B cell (primary cell): ENCODE measurements at regions not wholly inside any gene's neighbourhood (a gene's known extent, or its start where the extent isn't known, plus 50 kb on each side); places are given as distances from the start of the nearest gene placed in this dataset.

Experiments used
- ATAC-seq: fragments of 200-7000 bp; cut with Tn5 transposase; one replicate; pipeline ENCODE4 v1.10.0; 2021; ENCODE audit warnings: low read depth, mild to moderate bottlenecking, moderate number of reproducible peaks, moderate library complexity
- CTCF ChIA-PET: fragments of 350-600 bp; sonication (Branson Sonifier 250); formaldehyde crosslinking; loops from one replicate; lab custom pipeline; 2021; ENCODE audit warnings: antibody characterized with exemption, inconsistent platforms; lab: Charles Lee
- POLR2A ChIA-PET: fragments of 350-600 bp; sonication (Branson Sonifier 250); formaldehyde crosslinking; loops from one replicate; lab custom pipeline; 2021; ENCODE audit warnings: antibody characterized with exemption; lab: Charles Lee
- DNase-seq: peaks from one replicate; pipeline ENCODE4 v3.0.0; 2013
- H2AFZ ChIP-seq: 2 replicates; pipeline ENCODE4 v1.6.1; 2012; ENCODE audit warnings: mild to moderate bottlenecking, low read depth, low read length; ENCODE audit not compliant: insufficient read depth, poor library complexity, severe bottlenecking
- H3K27ac ChIP-seq, 2 donors: 1 replicate in 1 of 2; 2 replicates in 1 of 2; pipeline ENCODE4 v1.5.1; 2012 to 2013; ENCODE audit warnings: low read length in 2 of 2, mild to moderate bottlenecking in 2 of 2, moderate library complexity in 1 of 2
- H3K27me3 ChIP-seq, 4 experiments: fragments of 200-600 bp in 1 of 4; sonication (generic) in 1 of 4; replicated peaks in 1 of 4; 1 replicate in 2 of 4; 2 replicates in 2 of 4; pipeline versions ENCODE4 v1.6.1 to v1.7.0; 2013 to 2016; ENCODE audit warnings: low read length in 3 of 4, mild to moderate bottlenecking in 2 of 4, mixed read lengths in 1 of 4, moderate library complexity in 1 of 4; ENCODE audit not compliant: insufficient read depth in 4 of 4, control insufficient read depth in 3 of 4; ENCODE audit errors: control extremely low read depth in 1 of 4
- H3K36me3 ChIP-seq, 2 experiments: replicated peaks in 1 of 2; 1 replicate in 1 of 2; 2 replicates in 1 of 2; pipeline versions ENCODE4 v1.6.1 to v1.7.1; 2013; ENCODE audit warnings: low read length in 1 of 2; ENCODE audit not compliant: insufficient read depth in 2 of 2, control insufficient read depth in 1 of 2; ENCODE audit errors: control extremely low read depth in 1 of 2, extremely low read depth in 1 of 2
- H3K4me1 ChIP-seq, 2 donors: fragments of 200-600 bp in 1 of 2; sonication (generic) in 1 of 2; 1 replicate in 1 of 2; 2 replicates in 1 of 2; pipeline versions ENCODE4 v1.5.1 to v1.6.1; 2013 to 2017; ENCODE audit warnings: low read length in 2 of 2; ENCODE audit not compliant: control insufficient read depth in 2 of 2, insufficient read depth in 2 of 2
- H3K4me2 ChIP-seq: replicated peaks from 2 replicates; pipeline ENCODE3; 2012; ENCODE audit warnings: mild to moderate bottlenecking, low read depth, low read length; ENCODE audit not compliant: poor library complexity, severe bottlenecking
- H3K4me3 ChIP-seq, 5 experiments: fragments of 200-600 bp in 1 of 5; sonication (generic) in 1 of 5; 1 replicate in 3 of 5; 2 replicates in 2 of 5; pipeline versions ENCODE4 v1.5.1 to v1.7.0; 2011 to 2016; ENCODE audit warnings: low read length in 4 of 5, mild to moderate bottlenecking in 4 of 5, low read depth in 2 of 5, control low read depth in 1 of 5, moderate library complexity in 1 of 5; ENCODE audit not compliant: insufficient read depth in 1 of 5; ENCODE audit errors: control extremely low read depth in 1 of 5, extremely low read depth in 1 of 5
- H3K79me2 ChIP-seq: fragments of 200-600 bp; sonication (generic); one replicate; pipeline ENCODE4 v1.6.0; 2016; ENCODE audit warnings: low read length; ENCODE audit not compliant: control insufficient read depth, insufficient read depth
- H3K9ac ChIP-seq: fragments of 200-600 bp; sonication (generic); 2 replicates; pipeline ENCODE4 v1.6.1; 2017; ENCODE audit warnings: mild to moderate bottlenecking, low read length, moderate library complexity
- H3K9me3 ChIP-seq, 3 donors: one replicate each; pipeline versions ENCODE4 v1.6.1 to v1.7.1; 2013; ENCODE audit warnings: low read length in 2 of 3; ENCODE audit not compliant: control insufficient read depth in 2 of 3, insufficient read depth in 1 of 3; ENCODE audit errors: control extremely low read depth in 1 of 3
- H4K20me1 ChIP-seq: 2 replicates; pipeline ENCODE4 v1.6.0; 2012; ENCODE audit warnings: mild to moderate bottlenecking, low read length; ENCODE audit not compliant: insufficient read depth, control insufficient read depth, poor library complexity, severe bottlenecking
- H3K27ac Mint-ChIP-seq: one replicate; pipeline ENCODE4 v1.8.0; 2021; ENCODE audit warnings: mixed read lengths
- H3K27me3 Mint-ChIP-seq: one replicate; pipeline ENCODE4 v1.8.0; 2021; ENCODE audit warnings: mixed read lengths
- H3K4me1 Mint-ChIP-seq: one replicate; pipeline ENCODE4 v1.8.0; 2021; ENCODE audit warnings: mixed read lengths
- H3K4me3 Mint-ChIP-seq: one replicate; pipeline ENCODE4 v1.8.0; 2021; ENCODE audit warnings: mixed read lengths
- H3K9me3 Mint-ChIP-seq: one replicate; pipeline ENCODE4 v1.8.0; 2022; ENCODE audit warnings: mixed read lengths; ENCODE audit not compliant: insufficient read depth
- EZH2 ChIP-seq: IDR thresholded peaks from 2 replicates; pipeline ENCODE4 v1.6.1; 2012; ENCODE audit warnings: borderline replicate concordance, low read depth, mild to moderate bottlenecking, moderate library complexity, low read length; ENCODE audit not compliant: insufficient read depth, poor library complexity, severe bottlenecking
- WGBS: methylation state at CpG from one replicate; pipeline ENCODE4 v1.1.5; 2013; ENCODE audit warnings: missing lambda C conversion rate; ENCODE audit not compliant: insufficient coverage; 5-methylcytosine and 5-hydroxymethylcytosine counted together
- intact Hi-C: fragments of 100-400 bp; cut with micrococcal nuclease; formaldehyde crosslinking; loops from one replicate; pipeline ENCODE4 v1.10.0; 2022
- TF ChIP-seq, protein P1 (sequence below): fragments of 200-600 bp; IDR thresholded peaks from one replicate; pipeline ENCODE4 v1.8.0; 2022; ENCODE audit warnings: antibody characterized with exemption, mild to moderate bottlenecking

DNA sequence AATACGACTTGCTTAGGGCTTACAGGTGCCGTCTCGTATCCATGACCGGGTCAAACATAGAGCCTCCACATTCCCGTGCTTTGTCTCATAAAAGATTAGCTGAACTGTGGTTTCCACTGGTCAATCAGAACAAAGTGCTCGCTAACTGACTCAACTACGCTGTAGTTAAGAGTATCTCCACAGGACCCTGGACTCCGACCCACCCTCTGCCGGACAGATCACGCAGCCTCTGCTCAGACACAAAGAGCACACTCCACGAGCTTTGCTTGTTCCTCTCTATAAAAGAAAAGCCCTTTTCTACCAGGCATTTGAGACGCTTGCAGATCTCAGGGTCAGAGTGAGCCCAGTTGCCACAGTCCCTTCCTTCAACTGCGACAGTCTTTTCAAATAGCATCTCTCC is 298.7 kb upstream of the CDH4 start:
- intact Hi-C loops: no loop called here
- H3K4me3 ChIP-seq: no peak overlapping the region
- H3K27me3 ChIP-seq: no peaks in the 10 kb centered on the region
- 89% methylated on average over 12 of the region's 13 CpGs for WGBS
- H3K4me2 ChIP-seq: no peak overlapping the region
- H4K20me1 ChIP-seq: no peaks in the 10 kb centered on the region
- peaks cover 0 to 20% (median 0%) of the 10 kb centered on the region in 3 donors for H3K9me3 ChIP-seq
- H3K4me1 Mint-ChIP-seq: no peaks in the 10 kb centered on the region
- no peak for TF ChIP-seq EZH2
- TF ChIP-seq, protein P1, sequence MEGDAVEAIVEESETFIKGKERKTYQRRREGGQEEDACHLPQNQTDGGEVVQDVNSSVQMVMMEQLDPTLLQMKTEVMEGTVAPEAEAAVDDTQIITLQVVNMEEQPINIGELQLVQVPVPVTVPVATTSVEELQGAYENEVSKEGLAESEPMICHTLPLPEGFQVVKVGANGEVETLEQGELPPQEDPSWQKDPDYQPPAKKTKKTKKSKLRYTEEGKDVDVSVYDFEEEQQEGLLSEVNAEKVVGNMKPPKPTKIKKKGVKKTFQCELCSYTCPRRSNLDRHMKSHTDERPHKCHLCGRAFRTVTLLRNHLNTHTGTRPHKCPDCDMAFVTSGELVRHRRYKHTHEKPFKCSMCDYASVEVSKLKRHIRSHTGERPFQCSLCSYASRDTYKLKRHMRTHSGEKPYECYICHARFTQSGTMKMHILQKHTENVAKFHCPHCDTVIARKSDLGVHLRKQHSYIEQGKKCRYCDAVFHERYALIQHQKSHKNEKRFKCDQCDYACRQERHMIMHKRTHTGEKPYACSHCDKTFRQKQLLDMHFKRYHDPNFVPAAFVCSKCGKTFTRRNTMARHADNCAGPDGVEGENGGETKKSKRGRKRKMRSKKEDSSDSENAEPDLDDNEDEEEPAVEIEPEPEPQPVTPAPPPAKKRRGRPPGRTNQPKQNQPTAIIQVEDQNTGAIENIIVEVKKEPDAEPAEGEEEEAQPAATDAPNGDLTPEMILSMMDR: no peak
- ATAC-seq: no peak
- no peak overlapping the region for H3K27ac ChIP-seq
- ChIA-PET POLR2A (no interaction called here), CTCF (no interaction called here)
- no peak overlapping the region for H3K27ac Mint-ChIP-seq
- H3K4me1 ChIP-seq: no peaks in the 10 kb centered on the region
- no peaks in the 10 kb centered on the region for H3K36me3 ChIP-seq
- H3K9ac ChIP-seq: no peak overlapping the region
- no peaks in the 10 kb centered on the region for H3K79me2 ChIP-seq
- H3K4me3 Mint-ChIP-seq: no peak overlapping the region
- no peaks in the 10 kb centered on the region for H3K9me3 Mint-ChIP-seq
- DNase-seq: no peak
- H2AFZ ChIP-seq: no peak overlapping the region
- H3K27me3 Mint-ChIP-seq: no peaks in the 10 kb centered on the region

DNA sequence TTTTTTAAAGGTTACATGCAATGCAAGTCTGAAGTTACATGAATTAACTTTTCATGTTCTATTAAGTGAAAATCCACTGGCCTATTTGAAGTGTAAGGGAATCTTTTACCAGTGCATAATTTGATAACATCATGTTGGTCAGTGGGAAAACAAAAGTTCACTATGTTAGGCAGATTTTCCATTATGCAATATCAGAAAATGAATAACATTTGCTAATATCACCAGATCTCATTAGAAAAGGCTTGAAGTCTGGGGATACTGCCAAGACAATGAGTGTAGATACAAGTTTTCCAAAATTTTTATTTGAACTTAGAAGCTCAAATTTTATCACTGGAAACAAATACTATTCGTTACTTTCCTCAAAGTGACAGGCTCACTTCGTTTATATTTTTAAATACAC is 296.4 kb upstream of the CDH4 start:
- ChIA-PET POLR2A (no interaction called here), CTCF (no interaction called here)
- Histone ChIP-seq H3K9ac (no peak overlapping the region), H3K27me3 (no peaks in the 10 kb centered on the region), H3K36me3 (no peaks in the 10 kb centered on the region), H3K4me1 (no peaks in the 10 kb centered on the region), H3K4me2 (no peak overlapping the region), H2AFZ (no peak overlapping the region), H3K27ac (no peak overlapping the region), H3K79me2 (no peaks in the 10 kb centered on the region), H3K9me3 (peaks cover 0 to 14% (median 0%) of the 10 kb centered on the region in 3 donors), H4K20me1 (no peaks in the 10 kb centered on the region), H3K4me3 (no peak overlapping the region)
- no peaks in the 10 kb centered on the region for H3K27me3 Mint-ChIP-seq
- no peaks in the 10 kb centered on the region for H3K4me1 Mint-ChIP-seq
- ATAC-seq: no peak
- H3K4me3 Mint-ChIP-seq: no peak overlapping the region
- H3K9me3 Mint-ChIP-seq: no peaks in the 10 kb centered on the region
- WGBS: no CpG with 5 or more reads among the region's 2 CpGs
- TF ChIP-seq EZH2: no peak
- TF ChIP-seq, protein P1: no peak
- H3K27ac Mint-ChIP-seq: no peak overlapping the region
- intact Hi-C loops: no loop called here
- DNase-seq: no peak
